GM10248 (cell line): ENCODE measurements at regions not wholly inside any gene's neighbourhood (a gene's known extent, or its start where the extent isn't known, plus 50 kb on each side); places are given as distances from the start of the nearest gene placed in this dataset.
"Not testable (repeated sequence)": the region's sequence is repeated elsewhere in the genome, so short reads cannot be mapped to it uniquely, and the experiment has no call there.

ENCODE experiments used
- CTCF ChIA-PET: fragments of 300-600 bp; sonication (Branson Sonifier 250); formaldehyde crosslinking; extraction: SDS; loops from one replicate; lab custom pipeline; 2021; ENCODE audit warnings: antibody characterized with exemption; lab: Yijun Ruan, JAX
- POLR2A ChIA-PET: fragments of 350-650 bp; sonication (Branson Sonifier 250); formaldehyde crosslinking; extraction: SDS; loops from one replicate; lab custom pipeline; 2020; ENCODE audit warnings: antibody characterized with exemption; lab: Yijun Ruan, JAX
- DNase-seq: peaks from one replicate; pipeline ENCODE4 v3.0.0; 2012; ENCODE audit errors: extremely low spot score
- TF ChIP-seq, protein P1 (sequence below): IDR thresholded peaks from 2 replicates; pipeline ENCODE4 v1.5.1; 2012; ENCODE audit warnings: mild to moderate bottlenecking, low read depth; ENCODE audit errors: extremely low read depth, missing control alignments, control extremely low read depth

DNA sequence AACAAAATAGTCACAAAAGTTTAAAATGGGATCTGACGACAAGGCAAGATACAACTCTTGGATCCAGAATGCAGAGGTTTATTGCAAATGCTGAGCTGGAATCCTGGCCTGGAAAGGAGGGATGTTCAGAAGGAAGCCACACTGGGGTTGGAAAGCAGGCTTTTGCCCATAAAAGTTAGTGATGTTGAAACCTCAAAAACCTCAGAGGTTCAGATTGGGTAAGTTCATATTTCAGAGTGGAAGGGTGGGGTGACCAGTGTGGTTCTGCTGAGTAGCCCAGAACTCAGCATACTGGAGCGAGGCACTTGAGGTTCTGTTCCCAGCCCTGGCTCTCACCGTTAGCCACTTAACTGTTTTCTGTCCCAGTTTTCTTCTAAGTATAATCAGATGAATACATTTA is 114.0 kb upstream of the OSTN start:
- CTCF ChIA-PET: no interaction called here

DNA sequence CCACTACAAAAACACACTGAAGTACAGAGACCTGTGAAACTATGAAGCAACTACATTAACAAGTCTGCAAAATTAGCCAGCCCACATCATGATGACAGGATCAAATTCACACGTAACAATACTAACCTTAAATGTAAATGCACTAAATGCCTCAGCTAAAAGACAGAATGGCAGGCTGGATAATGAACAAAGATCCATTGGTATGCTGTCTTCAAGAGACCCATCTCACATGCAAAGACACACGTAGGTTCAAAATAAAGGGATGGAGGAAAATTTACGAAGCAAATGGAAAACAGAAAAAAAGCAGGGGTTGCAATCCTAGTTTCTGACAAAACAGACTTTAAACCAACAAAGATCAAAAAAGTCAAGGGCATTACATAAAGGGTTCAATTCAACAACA is 120.1 kb upstream of the OSTN start:
- POLR2A ChIA-PET, DNase-seq, CTCF ChIA-PET: not testable (repeated sequence)

More for the DNA sequence above, 114.0 kb upstream of the OSTN start:
- TF ChIP-seq, protein P1, sequence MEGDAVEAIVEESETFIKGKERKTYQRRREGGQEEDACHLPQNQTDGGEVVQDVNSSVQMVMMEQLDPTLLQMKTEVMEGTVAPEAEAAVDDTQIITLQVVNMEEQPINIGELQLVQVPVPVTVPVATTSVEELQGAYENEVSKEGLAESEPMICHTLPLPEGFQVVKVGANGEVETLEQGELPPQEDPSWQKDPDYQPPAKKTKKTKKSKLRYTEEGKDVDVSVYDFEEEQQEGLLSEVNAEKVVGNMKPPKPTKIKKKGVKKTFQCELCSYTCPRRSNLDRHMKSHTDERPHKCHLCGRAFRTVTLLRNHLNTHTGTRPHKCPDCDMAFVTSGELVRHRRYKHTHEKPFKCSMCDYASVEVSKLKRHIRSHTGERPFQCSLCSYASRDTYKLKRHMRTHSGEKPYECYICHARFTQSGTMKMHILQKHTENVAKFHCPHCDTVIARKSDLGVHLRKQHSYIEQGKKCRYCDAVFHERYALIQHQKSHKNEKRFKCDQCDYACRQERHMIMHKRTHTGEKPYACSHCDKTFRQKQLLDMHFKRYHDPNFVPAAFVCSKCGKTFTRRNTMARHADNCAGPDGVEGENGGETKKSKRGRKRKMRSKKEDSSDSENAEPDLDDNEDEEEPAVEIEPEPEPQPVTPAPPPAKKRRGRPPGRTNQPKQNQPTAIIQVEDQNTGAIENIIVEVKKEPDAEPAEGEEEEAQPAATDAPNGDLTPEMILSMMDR: no peak
- POLR2A ChIA-PET: no interaction called here
- DNase-seq: no peak

- TF ChIP-seq, protein P1: no peak
- no peak for DNase-seq
- POLR2A ChIA-PET: no interaction called here
- CTCF ChIA-PET: interaction anchor here (1.5 kb wide), 1 partner anchor 193 kb away, joined by 3 read pairs; no protein-coding TSS in a partner anchor
These were observed 122.0 kb upstream of the OSTN start for GRCh38 chr3:191076903-191077552.

DNA sequence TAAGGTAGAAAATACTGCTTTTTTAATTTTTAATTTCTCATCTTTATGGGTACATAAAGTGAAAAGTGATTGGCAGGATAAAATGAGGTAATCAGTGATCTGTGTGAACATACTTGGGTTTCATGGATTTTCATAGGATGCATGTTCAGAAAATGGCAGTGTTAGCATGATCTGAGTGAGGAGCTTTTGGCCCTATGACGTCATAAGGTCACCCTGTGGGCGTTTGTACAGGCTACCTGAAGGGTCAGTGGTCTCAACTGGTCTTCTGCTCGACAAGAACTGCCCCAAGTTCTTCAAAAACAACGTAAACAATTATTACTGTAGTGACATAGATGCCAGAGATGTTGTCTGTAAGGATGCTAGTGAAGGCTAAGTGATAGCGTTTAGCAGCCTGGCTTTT is 124.5 kb upstream of the OSTN start:
- TF ChIP-seq, protein P1: no peak
- CTCF ChIA-PET: interaction anchor here (1.7 kb wide), 1 partner anchor 13 kb away, joined by 6 read pairs; no protein-coding TSS in a partner anchor
- POLR2A ChIA-PET: no interaction called here
- DNase-seq: no peak

- TF ChIP-seq, protein P1: no peak
- DNase-seq: no peak
- POLR2A ChIA-PET: no interaction called here
- CTCF ChIA-PET: interaction anchor here (1.0 to 1.4 kb wide), 3 partner anchors 9 to 19 kb away, joined by 3 to 4 read pairs (median 3); no protein-coding TSS in a partner anchor
These were observed 128.2 kb upstream of the OSTN start for GRCh38 chr3:191070762-191071403.

- DNase-seq: no peak
- CTCF ChIA-PET: interaction anchor here (1.0 to 1.4 kb wide), 3 partner anchors 8 to 19 kb away, joined by 3 to 4 read pairs (median 3); no protein-coding TSS in a partner anchor
- TF ChIP-seq, protein P1: no peak
- POLR2A ChIA-PET: no interaction called here
These were observed 128.8 kb upstream of the OSTN start for GRCh38 chr3:191070201-191070600.
